Endothelial cell (in vitro differentiated cells): ENCODE measurements at regions not wholly inside any gene's neighbourhood (a gene's known extent, or its start where the extent isn't known, plus 50 kb on each side); places are given as distances from the start of the nearest gene placed in this dataset.
"Not testable (repeated sequence)": the region's sequence is repeated elsewhere in the genome, so short reads cannot be mapped to it uniquely, and the experiment has no call there.

Experiments
- DNase-seq: peaks from one replicate; pipeline ENCODE4 v3.0.0; 2021; ENCODE audit warnings: low spot score
- H3K27ac Mint-ChIP-seq: one replicate; pipeline ENCODE4 v1.8.0; 2021; ENCODE audit warnings: mixed read lengths, inconsistent platforms; ENCODE audit not compliant: unreplicated experiment
- H3K27me3 Mint-ChIP-seq: one replicate; pipeline ENCODE4 v1.8.0; 2021; ENCODE audit warnings: mild to moderate bottlenecking, moderate library complexity, mixed read lengths, inconsistent platforms; ENCODE audit not compliant: unreplicated experiment
- H3K36me3 Mint-ChIP-seq: one replicate; pipeline ENCODE4 v1.8.0; 2021; ENCODE audit warnings: mild to moderate bottlenecking, low read depth, mixed read lengths, inconsistent platforms; ENCODE audit not compliant: unreplicated experiment
- H3K4me1 Mint-ChIP-seq: one replicate; pipeline ENCODE4 v1.8.0; 2021; ENCODE audit warnings: mild to moderate bottlenecking, mixed read lengths, inconsistent platforms; ENCODE audit not compliant: unreplicated experiment
- H3K4me3 Mint-ChIP-seq: one replicate; pipeline ENCODE4 v1.8.0; 2021; ENCODE audit warnings: mild to moderate bottlenecking, mixed read lengths, inconsistent platforms; ENCODE audit not compliant: unreplicated experiment
- H3K9me3 Mint-ChIP-seq: one replicate; pipeline ENCODE4 v1.8.0; 2021; ENCODE audit warnings: mixed read lengths, inconsistent platforms; ENCODE audit not compliant: unreplicated experiment
- TF ChIP-seq, protein P1 (sequence below): fragments of 200-600 bp; sonication (generic); IDR thresholded peaks from one replicate; pipeline ENCODE4 v1.5.0; 2021; ENCODE audit warnings: antibody characterized with exemption; ENCODE audit not compliant: unreplicated experiment

DNA sequence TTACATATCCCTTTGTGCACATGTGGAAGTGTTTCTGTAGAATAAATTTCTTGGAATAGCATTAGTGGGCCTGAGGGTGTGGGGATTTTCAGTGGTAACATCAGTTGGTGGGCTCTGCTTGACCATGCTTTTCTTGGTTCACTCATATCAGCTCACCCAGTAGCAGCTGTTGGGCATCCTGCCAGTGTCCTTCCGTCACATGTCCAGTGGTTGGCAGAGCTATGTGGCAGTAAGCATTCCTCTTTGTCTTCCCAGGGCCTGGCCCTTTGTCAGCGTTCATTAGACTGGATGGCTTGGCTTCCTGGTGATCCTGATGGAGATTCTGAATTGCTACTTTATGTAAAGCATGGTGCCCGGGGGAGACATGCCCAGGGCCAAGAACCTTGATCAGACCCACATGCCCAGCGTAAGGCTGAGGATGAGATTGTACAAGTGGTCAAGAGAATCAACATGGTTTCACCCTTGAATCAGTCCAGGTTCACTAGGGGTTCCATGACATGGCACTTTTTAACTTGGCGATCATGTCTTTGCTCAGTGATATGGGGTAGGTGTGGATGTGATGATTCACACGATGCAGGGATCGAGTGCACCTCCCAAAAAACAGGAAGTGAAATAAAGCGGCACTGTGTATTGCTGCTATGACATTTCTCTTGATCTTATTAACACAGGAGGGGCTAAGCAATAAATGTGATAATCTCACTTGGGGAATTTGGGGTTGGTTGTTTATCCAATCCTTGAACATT is 72.1 kb upstream of the IGFBP7 start:
- no peaks in the 10 kb centered on the region for H3K36me3 Mint-ChIP-seq
- no peak for DNase-seq
- H3K4me3 Mint-ChIP-seq = no peak overlapping the region
- TF ChIP-seq, protein P1, sequence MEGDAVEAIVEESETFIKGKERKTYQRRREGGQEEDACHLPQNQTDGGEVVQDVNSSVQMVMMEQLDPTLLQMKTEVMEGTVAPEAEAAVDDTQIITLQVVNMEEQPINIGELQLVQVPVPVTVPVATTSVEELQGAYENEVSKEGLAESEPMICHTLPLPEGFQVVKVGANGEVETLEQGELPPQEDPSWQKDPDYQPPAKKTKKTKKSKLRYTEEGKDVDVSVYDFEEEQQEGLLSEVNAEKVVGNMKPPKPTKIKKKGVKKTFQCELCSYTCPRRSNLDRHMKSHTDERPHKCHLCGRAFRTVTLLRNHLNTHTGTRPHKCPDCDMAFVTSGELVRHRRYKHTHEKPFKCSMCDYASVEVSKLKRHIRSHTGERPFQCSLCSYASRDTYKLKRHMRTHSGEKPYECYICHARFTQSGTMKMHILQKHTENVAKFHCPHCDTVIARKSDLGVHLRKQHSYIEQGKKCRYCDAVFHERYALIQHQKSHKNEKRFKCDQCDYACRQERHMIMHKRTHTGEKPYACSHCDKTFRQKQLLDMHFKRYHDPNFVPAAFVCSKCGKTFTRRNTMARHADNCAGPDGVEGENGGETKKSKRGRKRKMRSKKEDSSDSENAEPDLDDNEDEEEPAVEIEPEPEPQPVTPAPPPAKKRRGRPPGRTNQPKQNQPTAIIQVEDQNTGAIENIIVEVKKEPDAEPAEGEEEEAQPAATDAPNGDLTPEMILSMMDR = no peak
- no peaks in the 10 kb centered on the region for H3K9me3 Mint-ChIP-seq
- H3K27ac Mint-ChIP-seq = no peak overlapping the region
- H3K4me1 Mint-ChIP-seq = peaks cover 13% of the 10 kb centered on the region
- no peaks in the 10 kb centered on the region for H3K27me3 Mint-ChIP-seq

- not testable (repeated sequence) for H3K27ac Mint-ChIP-seq, H3K9me3 Mint-ChIP-seq, H3K4me1 Mint-ChIP-seq, DNase-seq, H3K4me3 Mint-ChIP-seq, H3K27me3 Mint-ChIP-seq, H3K36me3 Mint-ChIP-seq
These were observed 63.0 kb upstream of the IGFBP7 start for GRCh38 chr4:57173136-57173535.

GRCh38 chr4:57172065-57172464 is 61.9 kb upstream of the IGFBP7 start:
- no peak for DNase-seq
- TF ChIP-seq, protein P1 = no peak
- no peak overlapping the region for H3K4me3 Mint-ChIP-seq
- peaks cover 2% of the 10 kb centered on the region for H3K27me3 Mint-ChIP-seq
- H3K9me3 Mint-ChIP-seq = peaks cover 7% of the 10 kb centered on the region
- H3K4me1 Mint-ChIP-seq = no peaks in the 10 kb centered on the region
- H3K27ac Mint-ChIP-seq = no peak overlapping the region
- H3K36me3 Mint-ChIP-seq = peaks cover 5% of the 10 kb centered on the region

DNA sequence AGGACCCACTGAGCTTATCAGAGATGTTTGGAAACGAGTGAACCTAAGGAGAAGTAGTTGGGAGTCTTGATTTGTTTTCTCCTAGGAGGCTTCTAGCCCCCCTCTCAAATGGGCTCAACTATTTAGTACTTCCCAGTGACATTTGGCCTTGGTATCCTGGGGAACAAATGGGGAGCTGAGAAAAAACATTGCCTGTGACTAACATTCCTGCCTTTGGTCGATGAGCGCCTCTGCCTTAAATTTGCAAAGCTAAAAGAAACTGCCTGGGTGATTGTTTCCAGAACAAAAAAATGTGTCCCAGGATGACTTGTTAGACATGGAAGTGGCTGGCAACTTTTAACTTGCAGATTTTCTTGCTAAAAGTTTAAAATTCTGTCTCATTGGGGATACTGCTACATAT is 58.8 kb upstream of the IGFBP7 start:
- Mint-ChIP-seq H3K36me3 (peaks cover 5% of the 10 kb centered on the region), H3K27me3 (peaks cover 4% of the 10 kb centered on the region), H3K27ac (no peak overlapping the region), H3K4me3 (no peak overlapping the region), H3K4me1 (no peaks in the 10 kb centered on the region), H3K9me3 (peaks cover 7% of the 10 kb centered on the region)
- DNase-seq = no peak
- TF ChIP-seq, protein P1 = no peak

DNA sequence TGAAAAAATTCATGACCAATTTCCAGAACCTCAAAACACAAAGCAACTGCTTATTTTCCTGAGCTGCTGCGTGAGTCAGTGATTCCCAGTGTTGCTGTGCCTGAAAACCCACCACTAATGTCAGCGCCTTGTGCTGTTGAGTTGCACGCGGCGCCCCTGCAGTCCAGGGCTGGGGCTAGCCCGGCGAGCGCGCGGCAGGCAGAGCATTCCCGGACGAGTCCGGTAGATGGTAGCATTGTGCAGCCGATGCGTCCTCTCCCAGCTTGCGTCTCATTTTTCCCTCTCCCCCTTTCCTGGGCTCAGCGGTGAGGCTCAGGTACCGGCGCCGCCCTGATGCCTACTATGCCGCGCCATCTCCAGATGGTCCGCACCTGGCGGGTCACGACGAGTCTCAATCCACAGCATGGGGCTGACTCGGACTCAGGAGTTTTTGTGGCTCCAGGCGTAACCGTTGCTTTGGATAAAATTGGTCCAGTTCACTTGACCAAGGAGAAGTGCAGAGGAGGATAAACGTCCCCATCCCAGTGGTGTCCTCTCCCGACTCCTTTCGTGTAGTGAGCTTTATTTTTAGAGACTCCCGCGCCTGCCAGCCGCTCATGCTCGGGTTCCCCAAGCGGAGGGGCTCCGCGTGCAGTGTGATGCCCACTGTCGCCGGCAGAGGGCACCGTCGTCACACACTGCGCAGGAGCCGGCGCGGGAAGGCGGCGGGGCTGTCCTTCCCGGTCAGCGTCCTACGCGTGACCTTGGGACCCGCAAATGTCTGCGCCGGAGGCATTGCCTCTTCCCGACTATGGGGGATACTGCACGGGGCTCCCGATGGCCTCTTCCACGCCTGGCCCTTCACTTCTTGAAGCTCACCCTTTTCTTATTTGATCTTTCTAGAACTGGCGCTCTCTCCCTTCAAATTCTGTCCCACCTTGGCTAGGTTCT is 53.6 kb upstream of the IGFBP7 start:
- Mint-ChIP-seq H3K27me3 (peaks cover 5% of the 10 kb centered on the region), H3K4me1 (no peaks in the 10 kb centered on the region), H3K4me3 (peak overlapping the region; percentile 89), H3K36me3 (no peaks in the 10 kb centered on the region), H3K27ac (no peak overlapping the region), H3K9me3 (no peaks in the 10 kb centered on the region)
- TF ChIP-seq, protein P1 = peak; percentile 95
- DNase-seq = peak; percentile 90
